HL-60 (cell line): ENCODE measurements at regions not wholly inside any gene's neighbourhood (a gene's known extent, or its start where the extent isn't known, plus 50 kb on each side); places are given as distances from the start of the nearest gene placed in this dataset.

Experiments used
- DNase-seq, 2 experiments: peaks; one replicate each; pipeline ENCODE4 v3.0.0-alpha.2; 2010 to 2020; ENCODE audit warnings: low read depth in 1 of 2, low spot score in 1 of 2
- H3K27ac ChIP-seq: fragments of 250-450 bp; sonication (Bioruptor Pico); replicated peaks from 2 replicates; pipeline ENCODE4 v1.5.1; 2020; ENCODE audit warnings: mild to moderate bottlenecking, moderate library complexity
- H3K27me3 ChIP-seq: fragments of 250-450 bp; sonication (Bioruptor Pico); 2 replicates; pipeline ENCODE4 v1.5.1; 2021; ENCODE audit warnings: mild to moderate bottlenecking, moderate library complexity; ENCODE audit not compliant: insufficient read depth, poor library complexity, severe bottlenecking
- H3K4me3 ChIP-seq: replicated peaks from 2 replicates; pipeline ENCODE4 v1.5.1; 2011; ENCODE audit warnings: mild to moderate bottlenecking, control low read depth, low read length; ENCODE audit not compliant: insufficient read depth
- GABPA ChIP-seq: IDR thresholded peaks from 2 replicates; pipeline ENCODE4 v1.6.1; 2012; ENCODE audit warnings: low read depth
- POLR2AphosphoS5 ChIP-seq: IDR thresholded peaks from 2 replicates; pipeline ENCODE4 v1.6.1; 2012; ENCODE audit warnings: low read depth
- REST ChIP-seq: IDR thresholded peaks from 2 replicates; pipeline ENCODE4 v1.6.1; 2012; ENCODE audit warnings: low read depth; ENCODE audit not compliant: insufficient replicate concordance
- SPI1 ChIP-seq: IDR thresholded peaks from 2 replicates; pipeline ENCODE4 v1.6.1; 2012; ENCODE audit warnings: low read depth, mild to moderate bottlenecking, borderline replicate concordance
- TF ChIP-seq, protein P1 (sequence below): IDR thresholded peaks from one replicate; pipeline ENCODE4 v1.5.1; 2011; ENCODE audit warnings: low read length, control low read depth, inconsistent platforms; ENCODE audit not compliant: insufficient read depth

DNA sequence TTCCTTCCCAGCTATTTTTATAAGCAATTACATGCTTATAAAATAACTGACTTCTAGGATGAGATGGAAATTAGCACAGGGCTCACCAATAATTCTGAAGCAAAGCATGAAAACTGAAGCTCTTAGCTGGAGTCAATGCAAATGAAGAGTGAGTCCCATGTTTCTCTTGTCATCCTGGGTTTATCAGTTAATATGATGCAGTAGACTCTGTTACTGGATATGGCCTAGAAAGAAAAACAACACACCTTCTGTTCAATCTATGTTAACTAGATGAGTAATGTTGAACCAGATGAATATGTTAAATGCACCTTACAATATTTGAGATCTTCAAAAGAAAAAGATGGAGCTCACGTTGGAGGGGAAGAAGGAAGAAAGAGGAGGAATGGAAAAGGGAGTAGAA is 229.4 kb downstream of the DUSP6 start:
- H3K27ac ChIP-seq, result no peak overlapping the region
- no peak overlapping the region for H3K4me3 ChIP-seq
- H3K27me3 ChIP-seq, result no peaks in the 10 kb centered on the region
- no peak for DNase-seq
- no peak for TF ChIP-seq POLR2AphosphoS5
- TF ChIP-seq, protein P1, sequence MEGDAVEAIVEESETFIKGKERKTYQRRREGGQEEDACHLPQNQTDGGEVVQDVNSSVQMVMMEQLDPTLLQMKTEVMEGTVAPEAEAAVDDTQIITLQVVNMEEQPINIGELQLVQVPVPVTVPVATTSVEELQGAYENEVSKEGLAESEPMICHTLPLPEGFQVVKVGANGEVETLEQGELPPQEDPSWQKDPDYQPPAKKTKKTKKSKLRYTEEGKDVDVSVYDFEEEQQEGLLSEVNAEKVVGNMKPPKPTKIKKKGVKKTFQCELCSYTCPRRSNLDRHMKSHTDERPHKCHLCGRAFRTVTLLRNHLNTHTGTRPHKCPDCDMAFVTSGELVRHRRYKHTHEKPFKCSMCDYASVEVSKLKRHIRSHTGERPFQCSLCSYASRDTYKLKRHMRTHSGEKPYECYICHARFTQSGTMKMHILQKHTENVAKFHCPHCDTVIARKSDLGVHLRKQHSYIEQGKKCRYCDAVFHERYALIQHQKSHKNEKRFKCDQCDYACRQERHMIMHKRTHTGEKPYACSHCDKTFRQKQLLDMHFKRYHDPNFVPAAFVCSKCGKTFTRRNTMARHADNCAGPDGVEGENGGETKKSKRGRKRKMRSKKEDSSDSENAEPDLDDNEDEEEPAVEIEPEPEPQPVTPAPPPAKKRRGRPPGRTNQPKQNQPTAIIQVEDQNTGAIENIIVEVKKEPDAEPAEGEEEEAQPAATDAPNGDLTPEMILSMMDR, result no peak
- no peak for TF ChIP-seq GABPA
- no peak for TF ChIP-seq REST
- TF ChIP-seq SPI1, result no peak

- no peaks in the 10 kb centered on the region for H3K27me3 ChIP-seq
- peak in 1 of 2 experiments; percentile 12 for DNase-seq
Measured at GRCh38 chr12:89117448-89118034, 234.8 kb downstream of the DUSP6 start.

GRCh38 chr12:89111964-89112363 is 240.3 kb downstream of the DUSP6 start:
- Histone ChIP-seq H3K27ac (no peak overlapping the region), H3K27me3 (no peaks in the 10 kb centered on the region), H3K4me3 (no peak overlapping the region)
- DNase-seq, result no peak
- TF ChIP-seq, protein P1, result no peak
- TF ChIP-seq SPI1, result no peak
- no peak for TF ChIP-seq POLR2AphosphoS5
- no peak for TF ChIP-seq GABPA
- TF ChIP-seq REST, result no peak

More at GRCh38 chr12:89117448-89118034, 234.8 kb downstream of the DUSP6 start:
- TF ChIP-seq SPI1, result peak; percentile 69
- no peak for TF ChIP-seq REST
- no peak for TF ChIP-seq POLR2AphosphoS5
- H3K4me3 ChIP-seq, result no peak overlapping the region
- H3K27ac ChIP-seq, result no peak overlapping the region
